Activated CD4-positive, alpha-beta T cell treated with anti-CD3 and anti-CD28 coated beads, Interleukin-2, amount 10 ng/mL, durations not matched to agents 7 days and 5 days (primary cell): ENCODE measurements at regions not wholly inside any gene's neighbourhood (a gene's known extent, or its start where the extent isn't known, plus 50 kb on each side); places are given as distances from the start of the nearest gene placed in this dataset.

Experiments used
- CTCF ChIA-PET: fragments of 350-600 bp; sonication (Branson Sonifier 250); formaldehyde crosslinking; loops from one replicate; lab custom pipeline; 2021; ENCODE audit warnings: antibody characterized with exemption; lab: Charles Lee
- POLR2A ChIA-PET: fragments of 350-600 bp; sonication (Branson Sonifier 250); formaldehyde crosslinking; loops from one replicate; lab custom pipeline; 2021; ENCODE audit warnings: antibody characterized with exemption; lab: Charles Lee
- DNase-seq: peaks from one replicate; pipeline ENCODE4 v3.0.0-alpha.2; 2020
- H3K27ac Mint-ChIP-seq: one replicate; pipeline ENCODE4 v1.8.0; 2021; ENCODE audit warnings: mild to moderate bottlenecking, moderate library complexity, mixed read lengths
- H3K27me3 Mint-ChIP-seq: one replicate; pipeline ENCODE4 v1.8.0; 2021; ENCODE audit warnings: mixed read lengths
- H3K36me3 Mint-ChIP-seq: one replicate; pipeline ENCODE4 v1.8.0; 2021; ENCODE audit warnings: low read depth, mixed read lengths
- H3K4me1 Mint-ChIP-seq: one replicate; pipeline ENCODE4 v1.8.0; 2021; ENCODE audit warnings: mixed read lengths
- H3K4me3 Mint-ChIP-seq: one replicate; pipeline ENCODE4 v1.8.0; 2021; ENCODE audit warnings: mild to moderate bottlenecking, moderate library complexity, mixed read lengths
- H3K9me3 Mint-ChIP-seq: one replicate; pipeline ENCODE4 v1.8.0; 2021; ENCODE audit warnings: mixed read lengths

GRCh38 chr12:24718617-24719016, 230.3 kb downstream of the BCAT1 start:
- peaks cover 2% of the 10 kb centered on the region for H3K36me3 Mint-ChIP-seq
- H3K9me3 Mint-ChIP-seq: peaks cover 5% of the 10 kb centered on the region
- ChIA-PET POLR2A (no interaction called here), CTCF (interaction anchor here (0.6 to 1.4 kb wide), 2 partner anchors 18 to 255 kb away, joined by 4 read pairs; no protein-coding TSS in a partner anchor)
- H3K27me3 Mint-ChIP-seq: peaks cover 2% of the 10 kb centered on the region
- peaks cover 16% of the 10 kb centered on the region for H3K4me1 Mint-ChIP-seq
- no peak overlapping the region for H3K27ac Mint-ChIP-seq
- H3K4me3 Mint-ChIP-seq: no peak overlapping the region
- DNase-seq: no peak

GRCh38 chr12:24714237-24714636, 234.7 kb downstream of the BCAT1 start:
- peaks cover 8% of the 10 kb centered on the region for H3K4me1 Mint-ChIP-seq
- POLR2A ChIA-PET: no interaction called here
- H3K4me3 Mint-ChIP-seq: no peak overlapping the region
- no peaks in the 10 kb centered on the region for H3K27me3 Mint-ChIP-seq
- no peak overlapping the region for H3K27ac Mint-ChIP-seq
- H3K9me3 Mint-ChIP-seq: peaks cover 2% of the 10 kb centered on the region
- CTCF ChIA-PET: no interaction called here
- no peak for DNase-seq
- no peaks in the 10 kb centered on the region for H3K36me3 Mint-ChIP-seq

GRCh38 chr12:24711056-24712008, 237.6 kb downstream of the BCAT1 start:
- no peak overlapping the region for H3K27ac Mint-ChIP-seq
- H3K4me3 Mint-ChIP-seq: no peak overlapping the region
- no peaks in the 10 kb centered on the region for H3K36me3 Mint-ChIP-seq
- H3K27me3 Mint-ChIP-seq: no peaks in the 10 kb centered on the region
- CTCF ChIA-PET: interaction anchor here (0.7 to 1.1 kb wide), 3 partner anchors 10 to 124 kb away, joined by 3 to 5 read pairs (median 3); no protein-coding TSS in a partner anchor
- H3K4me1 Mint-ChIP-seq: no peaks in the 10 kb centered on the region
- POLR2A ChIA-PET: no interaction called here
- no peak for DNase-seq
- peaks cover 2% of the 10 kb centered on the region for H3K9me3 Mint-ChIP-seq

- POLR2A ChIA-PET: no interaction called here
Observed at GRCh38 chr12:24709216-24709615, 239.7 kb downstream of the BCAT1 start.

GRCh38 chr12:24708718-24709117, 240.2 kb downstream of the BCAT1 start:
- Mint-ChIP-seq H3K4me1 (peaks cover 3% of the 10 kb centered on the region), H3K9me3 (no peaks in the 10 kb centered on the region), H3K4me3 (no peak overlapping the region), H3K36me3 (peaks cover 1% of the 10 kb centered on the region), H3K27me3 (no peaks in the 10 kb centered on the region), H3K27ac (no peak overlapping the region)
- ChIA-PET CTCF (interaction anchor here (0.9 kb wide), 1 partner anchor 13 kb away, joined by 4 read pairs; no protein-coding TSS in a partner anchor), POLR2A (no interaction called here)
- DNase-seq: no peak

More at GRCh38 chr12:24709216-24709615, 239.7 kb downstream of the BCAT1 start:
- no peak for DNase-seq
- Mint-ChIP-seq H3K36me3 (no peaks in the 10 kb centered on the region), H3K9me3 (no peaks in the 10 kb centered on the region), H3K4me1 (peaks cover 3% of the 10 kb centered on the region), H3K4me3 (no peak overlapping the region), H3K27me3 (no peaks in the 10 kb centered on the region), H3K27ac (no peak overlapping the region)
- CTCF ChIA-PET: no interaction called here

- peaks cover 3% of the 10 kb centered on the region for H3K4me1 Mint-ChIP-seq
- H3K27me3 Mint-ChIP-seq: no peaks in the 10 kb centered on the region
- POLR2A ChIA-PET: no interaction called here
- DNase-seq: no peak
- peaks cover 2% of the 10 kb centered on the region for H3K36me3 Mint-ChIP-seq
- H3K27ac Mint-ChIP-seq: no peak overlapping the region
- no peak overlapping the region for H3K4me3 Mint-ChIP-seq
- CTCF ChIA-PET: interaction anchor here (0.9 to 1.0 kb wide), 2 partner anchors 12 to 18 kb away, joined by 4 read pairs; no protein-coding TSS in a partner anchor
- no peaks in the 10 kb centered on the region for H3K9me3 Mint-ChIP-seq
Observed at GRCh38 chr12:24708043-24708442, 240.9 kb downstream of the BCAT1 start.

- Mint-ChIP-seq H3K27ac (no peak overlapping the region), H3K36me3 (peaks cover 2% of the 10 kb centered on the region), H3K4me3 (no peak overlapping the region), H3K27me3 (no peaks in the 10 kb centered on the region), H3K4me1 (peaks cover 3% of the 10 kb centered on the region), H3K9me3 (no peaks in the 10 kb centered on the region)
- no peak for DNase-seq
- CTCF ChIA-PET: interaction anchor here (1.0 kb wide), 1 partner anchor 17 kb away, joined by 4 read pairs; no protein-coding TSS in a partner anchor
- POLR2A ChIA-PET: no interaction called here
Observed at GRCh38 chr12:24707334-24707733, 241.6 kb downstream of the BCAT1 start.

GRCh38 chr12:24705741-24706358, 243.1 kb downstream of the BCAT1 start:
- Mint-ChIP-seq H3K36me3 (peaks cover 2% of the 10 kb centered on the region), H3K4me3 (no peak overlapping the region), H3K9me3 (peaks cover 2% of the 10 kb centered on the region), H3K4me1 (peaks cover 3% of the 10 kb centered on the region), H3K27me3 (no peaks in the 10 kb centered on the region), H3K27ac (no peak overlapping the region)
- no peak for DNase-seq
- POLR2A ChIA-PET: no interaction called here
- CTCF ChIA-PET: interaction anchor here (0.9 to 1.1 kb wide), 3 partner anchors 29 to 150 kb away, joined by 3 read pairs; no protein-coding TSS in a partner anchor

GRCh38 chr12:24705216-24705615, 243.7 kb downstream of the BCAT1 start:
- peaks cover 3% of the 10 kb centered on the region for H3K4me1 Mint-ChIP-seq
- ChIA-PET POLR2A (no interaction called here), CTCF (interaction anchor here (1.1 kb wide), 1 partner anchor 98 kb away, joined by 3 read pairs; no protein-coding TSS in a partner anchor)
- H3K27ac Mint-ChIP-seq: no peak overlapping the region
- DNase-seq: no peak
- no peak overlapping the region for H3K4me3 Mint-ChIP-seq
- peaks cover 2% of the 10 kb centered on the region for H3K36me3 Mint-ChIP-seq
- peaks cover 2% of the 10 kb centered on the region for H3K9me3 Mint-ChIP-seq
- H3K27me3 Mint-ChIP-seq: no peaks in the 10 kb centered on the region

- peaks cover 2% of the 10 kb centered on the region for H3K36me3 Mint-ChIP-seq
- H3K27me3 Mint-ChIP-seq: no peaks in the 10 kb centered on the region
- peaks cover 2% of the 10 kb centered on the region for H3K9me3 Mint-ChIP-seq
- no peak for DNase-seq
- no peak overlapping the region for H3K27ac Mint-ChIP-seq
- ChIA-PET CTCF (no interaction called here), POLR2A (no interaction called here)
- no peak overlapping the region for H3K4me3 Mint-ChIP-seq
- peaks cover 3% of the 10 kb centered on the region for H3K4me1 Mint-ChIP-seq
Observed at GRCh38 chr12:24701343-24701742, 247.6 kb downstream of the BCAT1 start.

- H3K36me3 Mint-ChIP-seq: peaks cover 2% of the 10 kb centered on the region
- ChIA-PET CTCF (no interaction called here), POLR2A (no interaction called here)
- H3K4me3 Mint-ChIP-seq: no peak overlapping the region
- DNase-seq: no peak
- no peaks in the 10 kb centered on the region for H3K4me1 Mint-ChIP-seq
- peaks cover 2% of the 10 kb centered on the region for H3K9me3 Mint-ChIP-seq
- no peaks in the 10 kb centered on the region for H3K27me3 Mint-ChIP-seq
- H3K27ac Mint-ChIP-seq: no peak overlapping the region
Observed at GRCh38 chr12:24698972-24699371, 249.9 kb downstream of the BCAT1 start.

- Mint-ChIP-seq H3K36me3 (no peaks in the 10 kb centered on the region), H3K27me3 (no peaks in the 10 kb centered on the region), H3K4me1 (no peaks in the 10 kb centered on the region), H3K4me3 (no peak overlapping the region), H3K9me3 (peaks cover 2% of the 10 kb centered on the region), H3K27ac (no peak overlapping the region)
- CTCF ChIA-PET: no interaction called here
- DNase-seq: no peak
- POLR2A ChIA-PET: no interaction called here
Observed at GRCh38 chr12:24697769-24698168, 251.1 kb downstream of the BCAT1 start.

GRCh38 chr12:24697295-24697694, 251.6 kb downstream of the BCAT1 start:
- ChIA-PET CTCF (no interaction called here), POLR2A (no interaction called here)
- H3K4me1 Mint-ChIP-seq: no peaks in the 10 kb centered on the region
- H3K36me3 Mint-ChIP-seq: no peaks in the 10 kb centered on the region
- H3K27me3 Mint-ChIP-seq: no peaks in the 10 kb centered on the region
- no peak overlapping the region for H3K27ac Mint-ChIP-seq
- no peak for DNase-seq
- peaks cover 2% of the 10 kb centered on the region for H3K9me3 Mint-ChIP-seq
- H3K4me3 Mint-ChIP-seq: no peak overlapping the region
